Vagina (tissue), 2 donors: ENCODE measurements at regions not wholly inside any gene's neighbourhood (a gene's known extent, or its start where the extent isn't known, plus 50 kb on each side); places are given as distances from the start of the nearest gene placed in this dataset.

Source experiments
- DNase-seq, 2 donors: peaks; one replicate each; pipeline ENCODE4 v3.0.0-alpha.2; 2017; ENCODE audit errors: extremely low spot score in 2 of 2
- H3K27ac ChIP-seq: fragments of 200-600 bp; sonication (generic); one replicate; pipeline ENCODE4 v1.5.1; 2019
- H3K27me3 ChIP-seq: fragments of 200-600 bp; sonication (generic); one replicate; pipeline ENCODE4 v1.5.1; 2019
- H3K36me3 ChIP-seq, 2 donors: fragments of 200-600 bp; sonication (generic); one replicate each; pipeline ENCODE4 v1.5.1; 2017 to 2019
- H3K4me1 ChIP-seq: fragments of 200-600 bp; sonication (generic); one replicate; pipeline ENCODE4 v1.5.1; 2019
- H3K4me3 ChIP-seq, 2 donors: fragments of 200-600 bp; sonication (generic); 1 replicate in 1 of 2; 2 replicates in 1 of 2; pipeline ENCODE4 v1.5.1; 2016 to 2019
- H3K9me3 ChIP-seq: fragments of 200-600 bp; sonication (generic); one replicate; pipeline ENCODE4 v1.5.1; 2019
- POLR2A ChIP-seq, 2 donors: fragments of 450-650 bp; IDR thresholded peaks; one replicate each; pipeline ENCODE4 v1.6.1; 2017; ENCODE audit warnings: antibody characterized with exemption in 2 of 2, mild to moderate bottlenecking in 2 of 2, moderate library complexity in 2 of 2
- POLR2AphosphoS5 ChIP-seq, 2 donors: sonication (generic); formaldehyde crosslinking; IDR thresholded peaks; one replicate each; pipeline ENCODE4 v1.9.0; 2017; ENCODE audit warnings: antibody characterized with exemption in 2 of 2, mild to moderate bottlenecking in 2 of 2, low read depth in 1 of 2; ENCODE audit not compliant: insufficient read depth in 1 of 2
- intact Hi-C: fragments of 100-400 bp; cut with DNase I; formaldehyde crosslinking; loops from one replicate; pipeline ENCODE4 v1.15.1; 2023
- TF ChIP-seq, protein P1 (sequence below), 3 experiments: fragments of 450-650 bp in 2 of 3; fragments of 200-600 bp in 1 of 3; sonication (generic) in 1 of 3; IDR thresholded peaks; one replicate each; pipeline ENCODE4 v1.5.1; 2017 to 2019; ENCODE audit warnings: antibody characterized with exemption in 3 of 3, mild to moderate bottlenecking in 2 of 3, moderate library complexity in 2 of 3

DNA sequence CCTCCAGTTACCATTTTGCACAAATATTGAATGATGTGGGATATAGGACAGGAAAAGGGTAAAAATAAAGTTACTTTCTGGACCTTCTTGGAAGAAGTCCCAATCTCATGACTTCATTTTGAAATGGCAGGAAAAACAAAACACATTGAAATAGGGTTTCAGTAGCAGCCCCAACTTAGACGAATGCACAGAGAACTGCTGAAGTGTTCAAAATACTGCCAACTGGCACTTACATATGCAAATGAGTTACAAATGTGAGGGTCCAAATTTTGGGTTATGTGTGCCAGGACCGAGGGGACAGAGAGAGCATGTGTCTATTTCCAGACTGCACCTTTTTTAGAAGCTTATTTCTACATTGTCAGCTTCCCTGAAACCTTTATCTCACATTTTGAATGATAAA, 112.9 kb upstream of the CCDC68 start:
- Histone ChIP-seq H3K4me3 (no peak overlapping the region), H3K27me3 (no peaks in the 10 kb centered on the region), H3K27ac (no peak overlapping the region), H3K9me3 (no peaks in the 10 kb centered on the region), H3K4me1 (no peaks in the 10 kb centered on the region), H3K36me3 (no peaks in the 10 kb centered on the region)
- intact Hi-C loops = no loop called here
- no peak for TF ChIP-seq POLR2A (IDR thresholded peaks at IDR 0.05)
- TF ChIP-seq, protein P1, sequence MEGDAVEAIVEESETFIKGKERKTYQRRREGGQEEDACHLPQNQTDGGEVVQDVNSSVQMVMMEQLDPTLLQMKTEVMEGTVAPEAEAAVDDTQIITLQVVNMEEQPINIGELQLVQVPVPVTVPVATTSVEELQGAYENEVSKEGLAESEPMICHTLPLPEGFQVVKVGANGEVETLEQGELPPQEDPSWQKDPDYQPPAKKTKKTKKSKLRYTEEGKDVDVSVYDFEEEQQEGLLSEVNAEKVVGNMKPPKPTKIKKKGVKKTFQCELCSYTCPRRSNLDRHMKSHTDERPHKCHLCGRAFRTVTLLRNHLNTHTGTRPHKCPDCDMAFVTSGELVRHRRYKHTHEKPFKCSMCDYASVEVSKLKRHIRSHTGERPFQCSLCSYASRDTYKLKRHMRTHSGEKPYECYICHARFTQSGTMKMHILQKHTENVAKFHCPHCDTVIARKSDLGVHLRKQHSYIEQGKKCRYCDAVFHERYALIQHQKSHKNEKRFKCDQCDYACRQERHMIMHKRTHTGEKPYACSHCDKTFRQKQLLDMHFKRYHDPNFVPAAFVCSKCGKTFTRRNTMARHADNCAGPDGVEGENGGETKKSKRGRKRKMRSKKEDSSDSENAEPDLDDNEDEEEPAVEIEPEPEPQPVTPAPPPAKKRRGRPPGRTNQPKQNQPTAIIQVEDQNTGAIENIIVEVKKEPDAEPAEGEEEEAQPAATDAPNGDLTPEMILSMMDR (IDR thresholded peaks at IDR 0.05) = no peak
- TF ChIP-seq POLR2AphosphoS5 (IDR thresholded peaks at IDR 0.05; ENCODE audit: insufficient read depth in 1 of 2, low read depth in 1 of 2) = no peak
- no peak for DNase-seq

DNA sequence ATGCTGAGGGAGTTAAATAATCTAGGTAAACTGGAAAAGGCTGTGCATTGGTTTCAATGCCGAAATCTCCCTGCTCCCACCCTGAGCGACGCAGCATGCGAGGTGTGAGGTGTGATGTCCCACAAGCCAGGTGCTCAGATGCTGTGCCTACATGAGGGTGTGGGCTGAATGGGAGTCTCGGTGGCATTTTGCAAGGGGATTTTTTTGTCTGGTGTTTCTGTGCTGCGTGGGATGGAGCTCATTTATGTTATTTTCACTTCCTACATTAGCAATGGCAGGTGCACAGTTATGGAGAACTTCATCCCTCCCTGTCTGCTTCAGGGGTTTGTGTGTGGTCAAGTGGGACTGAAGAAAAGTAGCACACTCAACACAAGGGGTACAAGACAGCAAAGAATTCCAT, 110.2 kb upstream of the CCDC68 start:
- intact Hi-C loops = no loop called here
- no peaks in the 10 kb centered on the region for H3K27me3 ChIP-seq

DNA sequence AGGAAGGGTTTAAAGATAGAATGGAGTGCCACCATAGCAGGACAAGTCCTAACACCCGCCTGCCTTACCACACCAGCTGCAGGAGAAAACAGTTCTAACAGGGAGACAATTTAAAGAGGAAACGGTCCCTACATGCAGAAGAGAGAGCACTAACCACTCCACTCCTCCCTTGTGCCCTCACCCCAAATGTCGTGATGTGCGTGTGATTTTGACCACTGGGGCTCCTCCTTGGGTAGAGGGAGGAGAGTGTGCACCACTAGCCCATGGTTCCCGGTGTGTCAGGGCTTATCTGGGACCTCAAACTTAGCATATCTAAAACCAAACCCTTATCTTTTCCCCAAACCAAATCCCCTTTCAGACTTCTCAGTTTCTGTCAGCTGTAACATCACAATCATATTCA, 105.5 kb upstream of the CCDC68 start:
- Histone ChIP-seq H3K27me3 (no peaks in the 10 kb centered on the region), H3K9me3 (no peaks in the 10 kb centered on the region), H3K36me3 (no peaks in the 10 kb centered on the region), H3K27ac (no peak overlapping the region), H3K4me1 (no peaks in the 10 kb centered on the region), H3K4me3 (no peak overlapping the region)
- TF ChIP-seq, protein P1 (IDR thresholded peaks at IDR 0.05) = no peak
- TF ChIP-seq POLR2AphosphoS5 (IDR thresholded peaks at IDR 0.05; ENCODE audit: insufficient read depth in 1 of 2, low read depth in 1 of 2) (no peak), POLR2A (IDR thresholded peaks at IDR 0.05) (no peak)
- intact Hi-C loops = no loop called here
- no peak for DNase-seq

More for the DNA sequence above, 110.2 kb upstream of the CCDC68 start:
- Histone ChIP-seq H3K36me3 (no peaks in the 10 kb centered on the region), H3K4me3 (no peak overlapping the region), H3K9me3 (no peaks in the 10 kb centered on the region), H3K27ac (no peak overlapping the region), H3K4me1 (no peaks in the 10 kb centered on the region)
- no peak for DNase-seq
- TF ChIP-seq POLR2AphosphoS5 (IDR thresholded peaks at IDR 0.05; ENCODE audit: insufficient read depth in 1 of 2, low read depth in 1 of 2) = no peak
- TF ChIP-seq, protein P1 (IDR thresholded peaks at IDR 0.05) = no peak
- no peak for TF ChIP-seq POLR2A (IDR thresholded peaks at IDR 0.05)

DNA sequence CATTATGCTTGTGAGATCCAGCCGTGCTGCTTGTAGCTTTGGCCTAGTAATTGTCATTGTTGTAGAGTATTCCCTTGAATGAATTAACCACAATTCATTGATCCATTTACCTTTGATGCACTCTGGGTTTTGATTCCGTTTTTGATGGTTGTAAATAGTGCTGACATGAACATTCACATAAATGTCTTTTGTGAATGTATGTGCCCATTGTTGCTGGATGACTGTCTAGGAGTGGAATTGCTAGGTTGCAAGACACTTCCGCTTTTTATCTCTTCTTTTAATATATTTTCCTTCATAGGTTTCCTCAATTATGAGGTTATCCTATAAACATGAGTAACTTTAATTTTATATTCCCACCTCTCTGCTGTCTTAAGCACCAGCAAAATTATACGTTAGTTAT, 104.8 kb upstream of the CCDC68 start:
- intact Hi-C loops = no loop called here
- TF ChIP-seq POLR2A (IDR thresholded peaks at IDR 0.05) = no peak
- no peak for TF ChIP-seq POLR2AphosphoS5 (IDR thresholded peaks at IDR 0.05; ENCODE audit: insufficient read depth in 1 of 2, low read depth in 1 of 2)
- TF ChIP-seq, protein P1 (IDR thresholded peaks at IDR 0.05) = no peak
- no peak overlapping the region for H3K27ac ChIP-seq

DNA sequence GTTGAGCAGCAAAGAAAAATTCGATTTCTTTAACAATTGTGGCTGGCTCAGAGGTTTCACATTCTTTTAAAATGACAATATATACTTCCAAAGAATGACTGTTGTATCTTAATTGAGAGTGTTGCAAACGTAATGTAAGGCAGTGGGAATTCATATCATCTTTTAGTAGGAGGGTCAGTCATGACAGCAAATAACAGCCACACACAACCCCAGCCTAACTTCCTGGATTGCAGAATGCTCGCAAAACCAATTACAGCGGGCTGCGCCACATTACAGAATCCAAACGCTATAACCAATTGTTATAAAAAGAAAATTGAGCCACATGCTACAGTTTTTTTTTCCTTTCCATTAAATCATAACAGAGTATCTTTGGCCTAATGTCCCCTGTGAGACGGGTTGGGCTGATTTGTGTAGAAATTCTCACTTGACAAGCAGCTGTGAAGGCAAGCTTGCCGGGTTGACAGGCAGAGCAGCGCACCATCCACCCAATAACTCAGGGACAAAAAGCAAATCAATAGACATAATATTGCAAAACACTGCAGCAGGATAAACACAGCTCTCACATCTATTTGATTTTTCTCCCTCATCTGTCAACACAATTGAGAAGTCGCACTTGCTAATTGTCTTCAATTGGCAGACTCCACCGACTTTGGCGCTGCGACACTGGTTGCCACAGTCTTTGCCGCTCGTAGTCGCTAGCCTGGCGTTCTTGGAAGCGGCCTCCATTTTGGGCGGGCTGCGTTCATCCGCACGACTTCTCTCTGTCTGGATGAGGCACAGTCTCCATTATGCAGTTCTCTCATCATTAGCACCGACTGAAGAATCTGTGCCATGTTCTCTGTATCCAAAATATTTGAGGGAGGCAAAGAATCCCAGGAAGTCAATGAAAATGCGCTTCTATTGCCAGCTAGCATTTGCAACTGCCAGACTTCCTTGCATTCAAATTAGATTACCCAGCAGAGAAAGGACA, 95.0 kb upstream of the CCDC68 start:
- intact Hi-C loops = no loop called here
- H3K36me3 ChIP-seq = no peaks in the 10 kb centered on the region
- H3K4me3 ChIP-seq = no peak overlapping the region
- no peaks in the 10 kb centered on the region for H3K27me3 ChIP-seq
- no peak for DNase-seq
- TF ChIP-seq, protein P1 (IDR thresholded peaks at IDR 0.05) = no peak
- TF ChIP-seq POLR2AphosphoS5 (IDR thresholded peaks at IDR 0.05; ENCODE audit: insufficient read depth in 1 of 2, low read depth in 1 of 2) (no peak), POLR2A (IDR thresholded peaks at IDR 0.05) (no peak)
- no peaks in the 10 kb centered on the region for H3K9me3 ChIP-seq
- H3K27ac ChIP-seq = no peak overlapping the region
- H3K4me1 ChIP-seq = no peaks in the 10 kb centered on the region

More for the DNA sequence above, 104.8 kb upstream of the CCDC68 start:
- no peaks in the 10 kb centered on the region for H3K4me1 ChIP-seq
- DNase-seq = no peak
- H3K9me3 ChIP-seq = no peaks in the 10 kb centered on the region
- no peaks in the 10 kb centered on the region for H3K27me3 ChIP-seq
- no peak overlapping the region for H3K4me3 ChIP-seq
- H3K36me3 ChIP-seq = no peaks in the 10 kb centered on the region
